WTC11 (cell line): ENCODE measurements at regions not wholly inside any gene's neighbourhood (a gene's known extent, or its start where the extent isn't known, plus 50 kb on each side); places are given as distances from the start of the nearest gene placed in this dataset.

Source experiments
- CREB1 ChIP-seq: sonication (generic); formaldehyde crosslinking; IDR thresholded peaks from 2 replicates; pipeline ENCODE4 v1.8.0; 2023; ENCODE audit warnings: mild to moderate bottlenecking, missing genetic modification reagents
- CTCF ChIP-seq: fragments of 200-600 bp; IDR thresholded peaks from 2 replicates; pipeline ENCODE4 v1.8.0; 2022; ENCODE audit warnings: antibody characterized with exemption
- IRF2 ChIP-seq: sonication (generic); formaldehyde crosslinking; IDR thresholded peaks from 2 replicates; pipeline ENCODE4 v1.8.0; 2022; ENCODE audit warnings: low read depth, missing genetic modification reagents, borderline replicate concordance
- SP1 ChIP-seq: sonication (generic); formaldehyde crosslinking; conservative IDR thresholded peaks from 2 replicates; pipeline ENCODE4 v1.8.1; 2022; ENCODE audit warnings: missing genetic modification reagents
- TEAD1 ChIP-seq: sonication (generic); formaldehyde crosslinking; IDR thresholded peaks from 2 replicates; pipeline ENCODE4 v1.8.0; 2022; ENCODE audit warnings: mild to moderate bottlenecking, missing genetic modification reagents
- USF1 ChIP-seq: sonication (generic); formaldehyde crosslinking; IDR thresholded peaks from 2 replicates; pipeline ENCODE4 v1.8.0; 2022; ENCODE audit warnings: mild to moderate bottlenecking, missing genetic modification reagents
- TF ChIP-seq, protein P1 (sequence below): sonication (generic); formaldehyde crosslinking; IDR thresholded peaks from 2 replicates; pipeline ENCODE4 v1.8.0; 2022; ENCODE audit warnings: mild to moderate bottlenecking, missing genetic modification reagents

GRCh38 chr2:48189552-48190228, 124.8 kb upstream of the FOXN2 start:
- TF ChIP-seq CTCF (no peak), IRF2 (CRISPR knock-in tag) (no peak), TEAD1 (CRISPR knock-in tag) (no peak), CREB1 (CRISPR knock-in tag) (no peak), SP1 (no peak), USF1 (CRISPR knock-in tag) (no peak)
- TF ChIP-seq, protein P1, sequence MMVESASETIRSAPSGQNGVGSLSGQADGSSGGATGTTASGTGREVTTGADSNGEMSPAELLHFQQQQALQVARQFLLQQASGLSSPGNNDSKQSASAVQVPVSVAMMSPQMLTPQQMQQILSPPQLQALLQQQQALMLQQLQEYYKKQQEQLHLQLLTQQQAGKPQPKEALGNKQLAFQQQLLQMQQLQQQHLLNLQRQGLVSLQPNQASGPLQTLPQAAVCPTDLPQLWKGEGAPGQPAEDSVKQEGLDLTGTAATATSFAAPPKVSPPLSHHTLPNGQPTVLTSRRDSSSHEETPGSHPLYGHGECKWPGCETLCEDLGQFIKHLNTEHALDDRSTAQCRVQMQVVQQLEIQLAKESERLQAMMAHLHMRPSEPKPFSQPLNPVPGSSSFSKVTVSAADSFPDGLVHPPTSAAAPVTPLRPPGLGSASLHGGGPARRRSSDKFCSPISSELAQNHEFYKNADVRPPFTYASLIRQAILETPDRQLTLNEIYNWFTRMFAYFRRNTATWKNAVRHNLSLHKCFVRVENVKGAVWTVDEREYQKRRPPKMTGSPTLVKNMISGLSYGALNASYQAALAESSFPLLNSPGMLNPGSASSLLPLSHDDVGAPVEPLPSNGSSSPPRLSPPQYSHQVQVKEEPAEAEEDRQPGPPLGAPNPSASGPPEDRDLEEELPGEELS, result no peak
